ENCODE measurements at regions not wholly inside any gene's neighbourhood (a gene's known extent, or its start where the extent isn't known, plus 50 kb on each side); places are given as distances from the start of the nearest gene placed in this dataset.

- Histone ChIP-seq H2AFZ (ENCODE audit: low read depth, low read length, poor library complexity, severe bottlenecking) (no peak overlapping the region), H3K9ac (ENCODE audit: low read length) (no peak overlapping the region), H3K4me2 (ENCODE audit: low read length) (no peak overlapping the region), H3K36me3 (ENCODE audit: control insufficient read depth in 1 of 2, insufficient read depth in 2 of 2, low read length in 2 of 2) (no peaks in the 10 kb centered on the region), H3K4me3 (replicated peaks in 1 of 2; ENCODE audit: low read depth in 1 of 2, low read length in 2 of 2) (no peak overlapping the region), H3K4me1 (ENCODE audit: control insufficient read depth in 1 of 2, insufficient read depth in 2 of 2, low read length in 2 of 2) (no peaks in the 10 kb centered on the region), H3K79me2 (ENCODE audit: insufficient read depth, low read length) (no peaks in the 10 kb centered on the region), H3K9me3 (ENCODE audit: control insufficient read depth in 1 of 2, insufficient read depth in 1 of 2, low read depth in 1 of 2, low read length in 2 of 2) (no peaks in the 10 kb centered on the region), H3K27ac (ENCODE audit: low read depth, low read length) (no peak overlapping the region), H4K20me1 (ENCODE audit: insufficient read depth) (no peaks in the 10 kb centered on the region), H3K9me2 (ENCODE audit: insufficient read depth) (no peaks in the 10 kb centered on the region), H3K27me3 (ENCODE audit: insufficient read depth, low read length) (no peaks in the 10 kb centered on the region)
- RAD21 ChIA-PET (ENCODE audit: low non-redundant PET in 1 of 2, low total read pairs in 2 of 2, uncharacterized antibody in 2 of 2, unreplicated experiment in 2 of 2), result no interaction called here
- POLR2A ChIA-PET, result no interaction called here
- DNase-seq (ENCODE audit: low read depth, low spot score), result no peak
- ATAC-seq, result no peak
- intact Hi-C loops (cut with micrococcal nuclease), result no loop called here
- CTCF ChIA-PET, result no interaction called here
- TF ChIP-seq ATF3 (IDR thresholded peaks at IDR 0.05), result no peak
- no peak for TF ChIP-seq CTCF (IDR thresholded peaks at IDR 0.05 in 2 of 3, conservative IDR thresholded peaks at IDR 0.05 in 1 of 3; ENCODE audit: borderline replicate concordance in 1 of 3, insufficient read depth in 1 of 3, low read depth in 2 of 3, low read length in 2 of 3)
- no TSS peak for BruUV-seq (replicated peaks)
Observed at GRCh38 chr12:19718401-19718800, 279.1 kb downstream of the AEBP2 start.

GRCh38 chr12:19719672-19720071 lies 280.4 kb downstream of the AEBP2 start:
- intact Hi-C loops (cut with micrococcal nuclease), result no loop called here
- Histone ChIP-seq H3K4me1 (ENCODE audit: control insufficient read depth in 1 of 2, insufficient read depth in 2 of 2, low read length in 2 of 2) (no peaks in the 10 kb centered on the region), H2AFZ (ENCODE audit: low read depth, low read length, poor library complexity, severe bottlenecking) (no peak overlapping the region), H4K20me1 (ENCODE audit: insufficient read depth) (no peaks in the 10 kb centered on the region), H3K27me3 (ENCODE audit: insufficient read depth, low read length) (no peaks in the 10 kb centered on the region), H3K9me3 (ENCODE audit: control insufficient read depth in 1 of 2, insufficient read depth in 1 of 2, low read depth in 1 of 2, low read length in 2 of 2) (no peaks in the 10 kb centered on the region), H3K79me2 (ENCODE audit: insufficient read depth, low read length) (no peaks in the 10 kb centered on the region), H3K4me3 (replicated peaks in 1 of 2; ENCODE audit: low read depth in 1 of 2, low read length in 2 of 2) (no peak overlapping the region), H3K9me2 (ENCODE audit: insufficient read depth) (no peaks in the 10 kb centered on the region), H3K36me3 (ENCODE audit: control insufficient read depth in 1 of 2, insufficient read depth in 2 of 2, low read length in 2 of 2) (no peaks in the 10 kb centered on the region), H3K9ac (ENCODE audit: low read length) (no peak overlapping the region), H3K4me2 (ENCODE audit: low read length) (no peak overlapping the region), H3K27ac (ENCODE audit: low read depth, low read length) (no peak overlapping the region)
- CTCF ChIA-PET, result no interaction called here
- DNase-seq (ENCODE audit: low read depth, low spot score) (no peak), ATAC-seq (no peak)
- RAD21 ChIA-PET (ENCODE audit: low non-redundant PET in 1 of 2, low total read pairs in 2 of 2, uncharacterized antibody in 2 of 2, unreplicated experiment in 2 of 2), result no interaction called here
- POLR2A ChIA-PET, result no interaction called here
- no TSS peak for BruUV-seq (replicated peaks)
- TF ChIP-seq TCF7L2 (IDR thresholded peaks at IDR 0.05; ENCODE audit: borderline replicate concordance, extremely low read depth, insufficient read depth, insufficient read length), result no peak
- TF ChIP-seq ZNF274 (IDR thresholded peaks at IDR 0.05; ENCODE audit: low read depth, low read length), result no peak
- no peak for TF ChIP-seq POLR2AphosphoS5 (IDR thresholded peaks at IDR 0.05; ENCODE audit: low read depth, low read length)
- TF ChIP-seq MAX (IDR thresholded peaks at IDR 0.05), result no peak
- TF ChIP-seq ELF1 (IDR thresholded peaks at IDR 0.05; ENCODE audit: borderline replicate concordance, low read depth), result no peak
- TF ChIP-seq ZFX (IDR thresholded peaks at IDR 0.05), result no peak
- no peak for TF ChIP-seq CTCF (IDR thresholded peaks at IDR 0.05 in 2 of 3, conservative IDR thresholded peaks at IDR 0.05 in 1 of 3; ENCODE audit: borderline replicate concordance in 1 of 3, insufficient read depth in 1 of 3, low read depth in 2 of 3, low read length in 2 of 3)
- TF ChIP-seq FOSL1 (IDR thresholded peaks at IDR 0.05; ENCODE audit: low read depth), result no peak
- TF ChIP-seq SRF (IDR thresholded peaks at IDR 0.05; ENCODE audit: low read depth), result no peak
- TF ChIP-seq JUND (IDR thresholded peaks at IDR 0.05), result no peak
- TF ChIP-seq CEBPB (IDR thresholded peaks at IDR 0.05; ENCODE audit: low read depth), result no peak
- no peak for TF ChIP-seq RAD21 (IDR thresholded peaks at IDR 0.05; ENCODE audit: low read depth)
- TF ChIP-seq SP1 (IDR thresholded peaks at IDR 0.05; ENCODE audit: low read depth), result no peak
- TF ChIP-seq ATF3 (IDR thresholded peaks at IDR 0.05), result no peak
